HEK293 (cell line): ENCODE measurements at regions not wholly inside any gene's neighbourhood (a gene's known extent, or its start where the extent isn't known, plus 50 kb on each side); places are given as distances from the start of the nearest gene placed in this dataset.

Source experiments
- CTCF ChIA-PET: fragments of 350-600 bp; formaldehyde crosslinking; extraction: SDS; loops from one replicate; lab custom pipeline; 2021; ENCODE audit warnings: antibody characterized with exemption; lab: Yijun Ruan, JAX
- POLR2A ChIA-PET: fragments of 300-600 bp; formaldehyde crosslinking; extraction: SDS; loops from one replicate; lab custom pipeline; 2020; ENCODE audit warnings: antibody characterized with exemption, inconsistent platforms; lab: Yijun Ruan, JAX
- H3K27ac ChIP-seq: fragments of 200-500 bp; sonication (Bioruptor generic); 2 replicates; pipeline ENCODE4 v1.5.1; 2014; ENCODE audit warnings: low read depth, low read length, control low read depth, inconsistent platforms; ENCODE audit errors: extremely low read depth
- H3K36me3 ChIP-seq, 2 experiments: fragments of 200-500 bp in 1 of 2; sonication (Bioruptor generic) in 1 of 2; 1 replicate in 1 of 2; 2 replicates in 1 of 2; pipeline ENCODE4 v1.5.1; 2014 to 2017; ENCODE audit warnings: inconsistent platforms in 2 of 2, low read length in 2 of 2; ENCODE audit not compliant: control insufficient read depth in 2 of 2, insufficient read depth in 1 of 2
- H3K4me1 ChIP-seq: fragments of 200-500 bp; sonication (Bioruptor generic); 2 replicates; pipeline ENCODE4 v1.5.1; 2014; ENCODE audit warnings: mild to moderate bottlenecking, low read length, inconsistent platforms; ENCODE audit not compliant: control insufficient read depth, insufficient read depth
- H3K4me3 ChIP-seq: 2 replicates; pipeline ENCODE4 v1.5.1; 2011; ENCODE audit warnings: low read depth, mild to moderate bottlenecking, control low read depth, low read length, moderate library complexity
- H3K9me3 ChIP-seq: fragments of 200-500 bp; sonication (Bioruptor generic); 2 replicates; pipeline ENCODE4 v1.5.1; 2014; ENCODE audit warnings: low read depth, low read length, inconsistent platforms; ENCODE audit not compliant: control insufficient read depth, insufficient read depth
- REPIN1 ChIP-seq: fragments of 450-650 bp; formaldehyde crosslinking; IDR thresholded peaks from 2 replicates; pipeline ENCODE4 v1.5.1; 2017; ENCODE audit warnings: missing biosample characterization, missing genetic modification characterization, low read depth
- SALL2 ChIP-seq: fragments of 450-650 bp; formaldehyde crosslinking; IDR thresholded peaks from 2 replicates; pipeline ENCODE4 v1.5.0; 2017; ENCODE audit warnings: missing biosample characterization, mild to moderate bottlenecking, missing genetic modification characterization, borderline replicate concordance
- ZBTB21 ChIP-seq: fragments of 450-650 bp; formaldehyde crosslinking; IDR thresholded peaks from 2 replicates; pipeline ENCODE4 v1.5.1; 2017; ENCODE audit warnings: missing biosample characterization, missing genetic modification characterization
- ZEB2 ChIP-seq: fragments of 450-650 bp; formaldehyde crosslinking; IDR thresholded peaks from 2 replicates; pipeline ENCODE4 v1.5.1; 2016; ENCODE audit warnings: missing biosample characterization, missing genetic modification characterization
- ZFP69B ChIP-seq: fragments of 450-650 bp; formaldehyde crosslinking; IDR thresholded peaks from 2 replicates; pipeline ENCODE4 v1.5.1; 2016; ENCODE audit warnings: missing biosample characterization, missing genetic modification characterization
- ZNF155 ChIP-seq: fragments of 450-650 bp; formaldehyde crosslinking; IDR thresholded peaks from 2 replicates; pipeline ENCODE4 v1.5.1; 2016; ENCODE audit warnings: missing biosample characterization, missing genetic modification characterization
- ZNF16 ChIP-seq: fragments of 450-650 bp; formaldehyde crosslinking; IDR thresholded peaks from 2 replicates; pipeline ENCODE4 v1.5.1; 2016; ENCODE audit warnings: low read depth, missing biosample characterization, missing genetic modification characterization
- ZNF350 ChIP-seq: fragments of 450-650 bp; formaldehyde crosslinking; IDR thresholded peaks from 2 replicates; pipeline ENCODE4 v1.5.0; 2017; ENCODE audit warnings: missing biosample characterization, mild to moderate bottlenecking, missing genetic modification characterization
- ZNF426 ChIP-seq: fragments of 450-650 bp; formaldehyde crosslinking; IDR thresholded peaks from 2 replicates; pipeline ENCODE4 v1.5.1; 2017; ENCODE audit warnings: missing biosample characterization, missing genetic modification characterization, mild to moderate bottlenecking, inconsistent platforms, moderate library complexity
- ZNF433 ChIP-seq: fragments of 450-650 bp; formaldehyde crosslinking; IDR thresholded peaks from 2 replicates; pipeline ENCODE4 v1.5.1; 2016; ENCODE audit warnings: missing biosample characterization, missing genetic modification characterization, low read depth
- ZNF600 ChIP-seq: fragments of 450-650 bp; formaldehyde crosslinking; IDR thresholded peaks from 2 replicates; pipeline ENCODE4 v1.5.1; 2016; ENCODE audit warnings: missing biosample characterization, missing genetic modification characterization
- ZNF660 ChIP-seq: fragments of 450-650 bp; IDR thresholded peaks from 2 replicates; pipeline ENCODE4 v1.5.1; 2018; ENCODE audit warnings: missing biosample characterization, mild to moderate bottlenecking, missing genetic modification characterization
- ZNF76 ChIP-seq: fragments of 450-650 bp; formaldehyde crosslinking; IDR thresholded peaks from 2 replicates; pipeline ENCODE4; 2016; ENCODE audit warnings: low read depth, missing biosample characterization, missing genetic modification characterization, borderline replicate concordance
- ZNF837 ChIP-seq: fragments of 450-650 bp; formaldehyde crosslinking; IDR thresholded peaks from 2 replicates; pipeline ENCODE4 v1.5.1; 2016; ENCODE audit warnings: missing biosample characterization, missing genetic modification characterization
- TF ChIP-seq, protein P1 (sequence below): fragments of 450-650 bp; formaldehyde crosslinking; IDR thresholded peaks from 2 replicates; pipeline ENCODE4 v1.5.1; 2016; ENCODE audit warnings: missing biosample characterization, missing genetic modification characterization
- TF ChIP-seq, protein P2 (sequence below): fragments of 450-650 bp; formaldehyde crosslinking; IDR thresholded peaks from 2 replicates; pipeline ENCODE4 v1.5.1; 2016; ENCODE audit warnings: missing biosample characterization, missing genetic modification characterization
- TF ChIP-seq, protein P3 (sequence below): fragments of 450-650 bp; formaldehyde crosslinking; IDR thresholded peaks from 2 replicates; pipeline ENCODE4 v1.5.1; 2016; ENCODE audit warnings: missing biosample characterization, missing genetic modification characterization, borderline replicate concordance
- TF ChIP-seq, protein P4 (sequence below): fragments of 450-650 bp; formaldehyde crosslinking; IDR thresholded peaks from 2 replicates; pipeline ENCODE4 v1.5.1; 2016; ENCODE audit warnings: missing biosample characterization, missing genetic modification characterization

DNA sequence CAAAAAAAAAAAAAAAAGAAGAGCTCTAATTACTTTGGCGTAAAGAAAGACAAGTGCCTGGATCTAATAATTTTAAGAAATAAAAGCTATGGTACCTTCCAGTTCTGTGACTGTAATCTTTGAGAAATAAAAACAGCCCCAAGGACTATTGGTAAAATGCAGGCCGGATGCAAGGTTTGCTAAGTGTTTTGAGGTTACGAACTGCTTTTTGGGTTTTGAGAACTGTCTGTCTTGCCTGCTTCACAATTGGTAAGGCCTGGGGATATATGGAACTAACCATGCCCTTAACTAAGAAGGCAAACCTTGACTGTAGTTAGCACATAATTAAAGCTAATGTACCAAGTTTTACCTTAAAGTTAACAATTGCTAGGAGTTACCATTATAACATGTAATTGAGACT is 388.4 kb upstream of the CBLB start:
- ChIA-PET POLR2A (interaction anchor here (0.6 kb wide), 1 partner anchor 75 kb away, joined by 3 read pairs; no protein-coding TSS in a partner anchor), CTCF (no interaction called here)
- Histone ChIP-seq H3K9me3 (no peaks in the 10 kb centered on the region), H3K27ac (no peak overlapping the region), H3K4me3 (no peak overlapping the region), H3K4me1 (no peaks in the 10 kb centered on the region), H3K36me3 (no peaks in the 10 kb centered on the region)
- no peak for TF ChIP-seq ZNF600 (tag by site-specific recombination)
- TF ChIP-seq, protein P1, sequence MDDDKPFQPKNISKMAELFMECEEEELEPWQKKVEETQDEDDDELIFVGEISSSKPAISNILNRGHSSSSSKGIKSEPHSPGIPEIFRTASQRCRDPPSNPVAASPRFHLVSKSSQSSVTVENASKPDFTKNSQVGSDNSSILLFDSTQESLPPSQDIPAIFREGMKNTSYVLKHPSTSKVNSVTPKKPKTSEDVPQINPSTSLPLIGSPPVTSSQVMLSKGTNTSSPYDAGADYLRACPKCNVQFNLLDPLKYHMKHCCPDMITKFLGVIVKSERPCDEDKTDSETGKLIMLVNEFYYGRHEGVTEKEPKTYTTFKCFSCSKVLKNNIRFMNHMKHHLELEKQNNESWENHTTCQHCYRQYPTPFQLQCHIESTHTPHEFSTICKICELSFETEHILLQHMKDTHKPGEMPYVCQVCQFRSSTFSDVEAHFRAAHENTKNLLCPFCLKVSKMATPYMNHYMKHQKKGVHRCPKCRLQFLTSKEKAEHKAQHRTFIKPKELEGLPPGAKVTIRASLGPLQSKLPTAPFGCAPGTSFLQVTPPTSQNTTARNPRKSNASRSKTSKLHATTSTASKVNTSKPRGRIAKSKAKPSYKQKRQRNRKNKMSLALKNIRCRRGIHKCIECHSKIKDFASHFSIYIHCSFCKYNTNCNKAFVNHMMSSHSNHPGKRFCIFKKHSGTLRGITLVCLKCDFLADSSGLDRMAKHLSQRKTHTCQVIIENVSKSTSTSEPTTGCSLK (tag by site-specific recombination) = no peak
- TF ChIP-seq REPIN1 = no peak
- no peak for TF ChIP-seq ZNF837 (tag by site-specific recombination)
- no peak for TF ChIP-seq ZFP69B
- TF ChIP-seq, protein P2, sequence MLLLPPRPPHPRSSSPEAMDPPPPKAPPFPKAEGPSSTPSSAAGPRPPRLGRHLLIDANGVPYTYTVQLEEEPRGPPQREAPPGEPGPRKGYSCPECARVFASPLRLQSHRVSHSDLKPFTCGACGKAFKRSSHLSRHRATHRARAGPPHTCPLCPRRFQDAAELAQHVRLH (tag by site-specific recombination) = no peak
- TF ChIP-seq ZBTB21 (tag by site-specific recombination) = no peak
- no peak for TF ChIP-seq SALL2 (tag by site-specific recombination)
- no peak for TF ChIP-seq ZNF350 (tag by site-specific recombination)
- no peak for TF ChIP-seq ZNF426
- TF ChIP-seq ZEB2 (tag by site-specific recombination) = no peak
- TF ChIP-seq ZNF433 (tag by site-specific recombination) = no peak
- no peak for TF ChIP-seq ZNF660
- no peak for TF ChIP-seq ZNF16

DNA sequence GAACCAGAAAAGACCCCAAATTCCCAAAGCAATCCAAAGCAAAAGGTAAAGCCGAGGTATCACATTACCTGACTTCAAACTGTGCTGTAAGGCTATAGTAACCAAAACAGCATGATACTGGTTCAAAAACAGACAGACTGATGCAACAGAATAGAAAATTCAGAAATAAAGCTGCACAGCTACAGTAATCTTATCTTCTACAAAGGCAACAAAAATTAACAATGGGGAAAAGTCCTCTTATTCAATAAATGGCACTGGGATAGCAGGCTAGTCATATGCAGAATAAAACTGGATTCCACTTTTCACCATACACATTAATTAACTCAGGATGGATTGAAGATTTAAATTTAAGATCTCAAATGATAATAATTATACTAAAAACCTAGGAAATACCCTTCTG is 392.6 kb upstream of the CBLB start:
- Histone ChIP-seq H3K9me3 (no peaks in the 10 kb centered on the region), H3K4me3 (no peak overlapping the region), H3K27ac (no peak overlapping the region), H3K36me3 (no peaks in the 10 kb centered on the region), H3K4me1 (no peaks in the 10 kb centered on the region)
- ChIA-PET CTCF (no interaction called here), POLR2A (no interaction called here)
- TF ChIP-seq, protein P3, sequence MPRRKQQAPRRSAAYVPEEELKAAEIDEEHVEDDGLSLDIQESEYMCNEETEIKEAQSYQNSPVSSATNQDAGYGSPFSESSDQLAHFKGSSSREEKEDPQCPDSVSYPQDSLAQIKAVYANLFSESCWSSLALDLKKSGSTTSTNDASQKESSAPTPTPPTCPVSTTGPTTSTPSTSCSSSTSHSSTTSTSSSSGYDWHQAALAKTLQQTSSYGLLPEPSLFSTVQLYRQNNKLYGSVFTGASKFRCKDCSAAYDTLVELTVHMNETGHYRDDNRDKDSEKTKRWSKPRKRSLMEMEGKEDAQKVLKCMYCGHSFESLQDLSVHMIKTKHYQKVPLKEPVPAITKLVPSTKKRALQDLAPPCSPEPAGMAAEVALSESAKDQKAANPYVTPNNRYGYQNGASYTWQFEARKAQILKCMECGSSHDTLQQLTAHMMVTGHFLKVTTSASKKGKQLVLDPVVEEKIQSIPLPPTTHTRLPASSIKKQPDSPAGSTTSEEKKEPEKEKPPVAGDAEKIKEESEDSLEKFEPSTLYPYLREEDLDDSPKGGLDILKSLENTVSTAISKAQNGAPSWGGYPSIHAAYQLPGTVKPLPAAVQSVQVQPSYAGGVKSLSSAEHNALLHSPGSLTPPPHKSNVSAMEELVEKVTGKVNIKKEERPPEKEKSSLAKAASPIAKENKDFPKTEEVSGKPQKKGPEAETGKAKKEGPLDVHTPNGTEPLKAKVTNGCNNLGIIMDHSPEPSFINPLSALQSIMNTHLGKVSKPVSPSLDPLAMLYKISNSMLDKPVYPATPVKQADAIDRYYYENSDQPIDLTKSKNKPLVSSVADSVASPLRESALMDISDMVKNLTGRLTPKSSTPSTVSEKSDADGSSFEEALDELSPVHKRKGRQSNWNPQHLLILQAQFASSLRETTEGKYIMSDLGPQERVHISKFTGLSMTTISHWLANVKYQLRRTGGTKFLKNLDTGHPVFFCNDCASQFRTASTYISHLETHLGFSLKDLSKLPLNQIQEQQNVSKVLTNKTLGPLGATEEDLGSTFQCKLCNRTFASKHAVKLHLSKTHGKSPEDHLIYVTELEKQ (tag by site-specific recombination) = no peak
- no peak for TF ChIP-seq ZNF76 (tag by site-specific recombination)
- TF ChIP-seq, protein P4, sequence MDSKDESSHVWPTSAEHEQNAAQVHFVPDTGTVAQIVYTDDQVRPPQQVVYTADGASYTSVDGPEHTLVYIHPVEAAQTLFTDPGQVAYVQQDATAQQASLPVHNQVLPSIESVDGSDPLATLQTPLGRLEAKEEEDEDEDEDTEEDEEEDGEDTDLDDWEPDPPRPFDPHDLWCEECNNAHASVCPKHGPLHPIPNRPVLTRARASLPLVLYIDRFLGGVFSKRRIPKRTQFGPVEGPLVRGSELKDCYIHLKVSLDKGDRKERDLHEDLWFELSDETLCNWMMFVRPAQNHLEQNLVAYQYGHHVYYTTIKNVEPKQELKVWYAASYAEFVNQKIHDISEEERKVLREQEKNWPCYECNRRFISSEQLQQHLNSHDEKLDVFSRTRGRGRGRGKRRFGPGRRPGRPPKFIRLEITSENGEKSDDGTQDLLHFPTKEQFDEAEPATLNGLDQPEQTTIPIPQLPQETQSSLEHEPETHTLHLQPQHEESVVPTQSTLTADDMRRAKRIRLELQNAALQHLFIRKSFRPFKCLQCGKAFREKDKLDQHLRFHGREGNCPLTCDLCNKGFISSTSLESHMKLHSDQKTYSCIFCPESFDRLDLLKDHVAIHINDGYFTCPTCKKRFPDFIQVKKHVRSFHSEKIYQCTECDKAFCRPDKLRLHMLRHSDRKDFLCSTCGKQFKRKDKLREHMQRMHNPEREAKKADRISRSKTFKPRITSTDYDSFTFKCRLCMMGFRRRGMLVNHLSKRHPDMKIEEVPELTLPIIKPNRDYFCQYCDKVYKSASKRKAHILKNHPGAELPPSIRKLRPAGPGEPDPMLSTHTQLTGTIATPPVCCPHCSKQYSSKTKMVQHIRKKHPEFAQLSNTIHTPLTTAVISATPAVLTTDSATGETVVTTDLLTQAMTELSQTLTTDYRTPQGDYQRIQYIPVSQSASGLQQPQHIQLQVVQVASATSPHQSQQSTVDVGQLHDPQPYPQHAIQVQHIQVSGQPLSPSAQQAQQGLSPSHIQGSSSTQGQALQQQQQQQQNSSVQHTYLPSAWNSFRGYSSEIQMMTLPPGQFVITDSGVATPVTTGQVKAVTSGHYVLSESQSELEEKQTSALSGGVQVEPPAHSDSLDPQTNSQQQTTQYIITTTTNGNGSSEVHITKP (tag by site-specific recombination) = no peak
- no peak for TF ChIP-seq ZNF155 (tag by site-specific recombination)
